HepG2 (cell line): ENCODE measurements at regions not wholly inside any gene's neighbourhood (a gene's known extent, or its start where the extent isn't known, plus 50 kb on each side); places are given as distances from the start of the nearest gene placed in this dataset.

Experiments
- ATAC-seq: fragments of 200-7000 bp; cut with Tn5 transposase; 3 replicates; pipeline ENCODE4 v1.9.1; 2020; ENCODE audit warnings: mild to moderate bottlenecking, moderate library complexity
- BruUV-seq: library from RNA; stranded (reverse); fragments of 400-500 nt; replicated peaks from 2 replicates; lab custom pipeline; 2021; lab: Mats Ljungman, UMichigan
- CTCF ChIA-PET: fragments of 300-600 bp; formaldehyde crosslinking; extraction: SDS; loops from one replicate; lab custom pipeline; 2021; ENCODE audit warnings: low total read pairs, inconsistent platforms, low intra/inter-chr PET ratio; lab: Yijun Ruan, JAX
- POLR2A ChIA-PET: fragments of 350-600 bp; sonication (Branson Sonifier 250); formaldehyde crosslinking; loops from one replicate; lab custom pipeline; 2020; ENCODE audit warnings: antibody characterized with exemption, inconsistent platforms; lab: Yijun Ruan, JAX
- DNase-seq: peaks from one replicate; pipeline ENCODE4 v3.0.0-alpha.2; 2015; ENCODE audit warnings: low spot score
- FAIRE-seq: peaks from 3 replicates; lab custom pipeline; 2011; peaks lifted over from hg19 to GRCh38; lab: Jason Lieb, UNC
- H2AFZ ChIP-seq: one replicate; pipeline ENCODE4 v1.6.1; 2011; ENCODE audit warnings: low read length, inconsistent platforms
- H3K27ac ChIP-seq: fragments of 300-600 bp; 3 replicates; pipeline ENCODE4 v1.8.0; 2011; ENCODE audit warnings: mixed run types, mild to moderate bottlenecking, mixed read lengths, low read length, inconsistent platforms; ENCODE audit not compliant: insufficient read depth; ENCODE audit errors: extremely low read length
- H3K27me3 ChIP-seq, 2 experiments: fragments of 200-600 bp in 1 of 2; 2 replicates in 1 of 2; 3 replicates in 1 of 2; pipeline versions ENCODE4 v1.6.0 to v1.8.0; 2011; ENCODE audit warnings: low read length in 2 of 2, mild to moderate bottlenecking in 2 of 2, moderate library complexity in 2 of 2, inconsistent platforms in 1 of 2; ENCODE audit not compliant: insufficient read depth in 2 of 2, control insufficient read depth in 1 of 2
- H3K36me3 ChIP-seq, 2 experiments: fragments of 200-600 bp in 1 of 2; replicated peaks in 1 of 2; 2 replicates in 1 of 2; 3 replicates in 1 of 2; pipeline versions ENCODE4 v1.5.1 to v1.8.0; 2011; ENCODE audit warnings: low read length in 2 of 2, inconsistent platforms in 1 of 2; ENCODE audit not compliant: insufficient read depth in 2 of 2, control insufficient read depth in 1 of 2
- H3K4me1 ChIP-seq: 2 replicates; pipeline ENCODE4 v1.5.1; 2012; ENCODE audit warnings: low read length, inconsistent platforms; ENCODE audit not compliant: insufficient read depth
- H3K4me2 ChIP-seq: 2 replicates; pipeline ENCODE4 v1.6.0; 2011; ENCODE audit warnings: low read depth, low read length, inconsistent platforms
- H3K4me3 ChIP-seq, 3 experiments: fragments of 200-600 bp in 1 of 3; sonication (generic), shearing (Covaris generic) in 1 of 3; replicated peaks in 1 of 3; 2 replicates each; pipeline ENCODE4 v1.5.1; 2011 to 2016; ENCODE audit warnings: low read length in 3 of 3, inconsistent platforms in 2 of 3, low read depth in 2 of 3, mild to moderate bottlenecking in 2 of 3, control low read depth in 1 of 3, mixed read lengths in 1 of 3; ENCODE audit not compliant: insufficient read depth in 1 of 3
- H3K79me2 ChIP-seq: one replicate; pipeline ENCODE4 v1.6.1; 2011; ENCODE audit warnings: low read length, inconsistent platforms; ENCODE audit not compliant: insufficient read depth
- H3K9ac ChIP-seq: 2 replicates; pipeline ENCODE4 v1.6.0; 2011; ENCODE audit warnings: mild to moderate bottlenecking, low read depth, low read length, inconsistent platforms; ENCODE audit not compliant: insufficient read depth
- H3K9me3 ChIP-seq: 2 replicates; pipeline ENCODE4 v1.5.1; 2012; ENCODE audit warnings: mild to moderate bottlenecking, low read length
- H4K20me1 ChIP-seq: 2 replicates; pipeline ENCODE4 v1.6.0; 2011; ENCODE audit warnings: inconsistent platforms, mild to moderate bottlenecking, low read length, moderate library complexity; ENCODE audit not compliant: insufficient read depth
- ARID2 ChIP-seq: sonication (generic); formaldehyde crosslinking; IDR thresholded peaks from 2 replicates; pipeline ENCODE4 v1.8.1; 2022; ENCODE audit warnings: mild to moderate bottlenecking, missing genetic modification reagents, borderline replicate concordance
- CBX5 ChIP-seq: sonication (generic); formaldehyde crosslinking; IDR thresholded peaks from 2 replicates; pipeline ENCODE4 v1.4.0; 2020; ENCODE audit warnings: missing genetic modification reagents, borderline replicate concordance
- HBP1 ChIP-seq: IDR thresholded peaks from 2 replicates; pipeline ENCODE4 v1.6.1; 2016; ENCODE audit warnings: low read depth, control low read depth
- JUND ChIP-seq: sonication (generic); formaldehyde crosslinking; IDR thresholded peaks from 2 replicates; pipeline ENCODE4 v1.8.0; 2022; ENCODE audit warnings: mild to moderate bottlenecking, missing genetic modification reagents
- NRL ChIP-seq: sonication (generic); formaldehyde crosslinking; IDR thresholded peaks from 2 replicates; pipeline ENCODE4 v1.5.0; 2020; ENCODE audit warnings: missing genetic modification reagents, mild to moderate bottlenecking, moderate library complexity, borderline replicate concordance
- REST ChIP-seq, 2 experiments: IDR thresholded peaks; 2 replicates each; pipeline ENCODE4 v1.6.1; 2011 to 2012; ENCODE audit warnings: low read length in 2 of 2, borderline replicate concordance in 1 of 2, low read depth in 1 of 2, mild to moderate bottlenecking in 1 of 2, moderate library complexity in 1 of 2
- ZUFSP ChIP-seq: sonication (generic); formaldehyde crosslinking; IDR thresholded peaks from 2 replicates; pipeline ENCODE4 v1.9.0; 2021; ENCODE audit warnings: missing genetic modification reagents, mild to moderate bottlenecking, borderline replicate concordance
- WGBS: methylation state at CpG from one replicate; pipeline ENCODE4 v1.1.6; 2017; ENCODE audit warnings: low lambda C conversion rate; 5-methylcytosine and 5-hydroxymethylcytosine counted together
- in situ Hi-C: cut with HindIII; loops from 2 replicates; pipeline ENCODE4 v1.10.0; 2017; ENCODE audit warnings: low pct_unique_long_range_greater_than_20kb; ENCODE audit not compliant: extremely low pct_ligation_motif_present
- intact Hi-C: fragments of 100-400 bp; cut with micrococcal nuclease; formaldehyde crosslinking; loops from one replicate; pipeline ENCODE4 v1.10.0; 2022; ENCODE audit not compliant: unreplicated experiment

- in situ Hi-C loops (no loop called here), intact Hi-C loops (no loop called here)
- Histone ChIP-seq H3K79me2 (no peaks in the 10 kb centered on the region), H3K36me3 (no peaks in the 10 kb centered on the region), H2AFZ (no peak overlapping the region), H3K4me3 (no peak overlapping the region), H3K9ac (no peak overlapping the region), H3K9me3 (no peaks in the 10 kb centered on the region), H3K4me2 (no peak overlapping the region), H3K4me1 (no peaks in the 10 kb centered on the region), H4K20me1 (no peaks in the 10 kb centered on the region), H3K27ac (no peak overlapping the region), H3K27me3 (no peaks in the 10 kb centered on the region; a peak in 1 of 5 replicates)
- BruUV-seq, result no TSS peak
- 8% methylated on average over 6 of the region's 15 CpGs for WGBS
- no peak for TF ChIP-seq CBX5 (CRISPR knock-in tag)
- DNase-seq (no peak), ATAC-seq (no peak), FAIRE-seq (no peak)
- ChIA-PET CTCF (no interaction called here), POLR2A (no interaction called here)
Measured at GRCh38 chr11:130778026-130778425, 138.3 kb downstream of the SNX19 start.

GRCh38 chr11:130778705-130779104 lies 137.6 kb downstream of the SNX19 start:
- TF ChIP-seq ZUFSP, result no peak
- no peak for TF ChIP-seq NRL (CRISPR knock-in tag)
- TF ChIP-seq REST (IDR thresholded peaks at IDR 0.05; ENCODE audit: borderline replicate concordance in 1 of 2, low read depth in 1 of 2, low read length in 2 of 2), result no peak
- TF ChIP-seq JUND (CRISPR knock-in tag), result no peak
- no peak for TF ChIP-seq ARID2
- TF ChIP-seq HBP1, result no peak
- ChIA-PET POLR2A (no interaction called here), CTCF (no interaction called here)
- in situ Hi-C loops (no loop called here), intact Hi-C loops (no loop called here)
- Histone ChIP-seq H3K27ac (no peak overlapping the region), H3K4me2 (no peak overlapping the region), H3K4me3 (no peak overlapping the region), H3K27me3 (no peaks in the 10 kb centered on the region; a peak in 1 of 5 replicates), H3K9me3 (no peaks in the 10 kb centered on the region), H3K79me2 (no peaks in the 10 kb centered on the region), H3K4me1 (no peaks in the 10 kb centered on the region), H4K20me1 (no peaks in the 10 kb centered on the region), H3K36me3 (no peaks in the 10 kb centered on the region), H2AFZ (no peak overlapping the region), H3K9ac (no peak overlapping the region)
- DNase-seq (no peak), FAIRE-seq (no peak), ATAC-seq (no peak)
- no TSS peak for BruUV-seq
